Spleen (tissue), 11 donors: ENCODE measurements at regions not wholly inside any gene's neighbourhood (a gene's known extent, or its start where the extent isn't known, plus 50 kb on each side); places are given as distances from the start of the nearest gene placed in this dataset.
A peak's percentile ranks its signal among the peaks of the same experiment; 100 is the strongest.

Source experiments
- DNase-seq: peaks from one replicate; pipeline ENCODE4 v3.0.0-alpha.2; 2020
- H3K27ac ChIP-seq, 8 donors: fragments of 200-600 bp; sonication (generic) in 7 of 8; 1 replicate in 4 of 8; 2 replicates in 4 of 8; pipeline versions ENCODE4 v1.5.0 to v1.8.0; 2016 to 2021; ENCODE audit warnings: inconsistent platforms in 4 of 8, mild to moderate bottlenecking in 4 of 8, moderate library complexity in 1 of 8
- H3K27me3 ChIP-seq, 7 donors: fragments of 200-600 bp; sonication (generic) in 6 of 7; replicated peaks in 1 of 7; 1 replicate in 4 of 7; 2 replicates in 3 of 7; pipeline versions ENCODE4 v1.5.0 to v1.8.0; 2016 to 2021; ENCODE audit warnings: inconsistent platforms in 3 of 7, mild to moderate bottlenecking in 1 of 7
- H3K36me3 ChIP-seq, 6 donors: fragments of 200-600 bp; sonication (generic) in 5 of 6; 1 replicate in 4 of 6; 2 replicates in 2 of 6; pipeline versions ENCODE4 v1.5.0 to v1.8.0; 2016 to 2021; ENCODE audit warnings: inconsistent platforms in 2 of 6
- H3K4me1 ChIP-seq, 6 donors: fragments of 200-600 bp; sonication (generic) in 5 of 6; 1 replicate in 3 of 6; 2 replicates in 3 of 6; pipeline versions ENCODE4 v1.5.0 to v1.8.0; 2016 to 2021; ENCODE audit warnings: inconsistent platforms in 3 of 6
- H3K4me3 ChIP-seq, 8 donors: fragments of 200-600 bp; sonication (generic) in 7 of 8; 1 replicate in 4 of 8; 2 replicates in 4 of 8; pipeline versions ENCODE4 v1.5.0 to v1.8.0; 2016 to 2021; ENCODE audit warnings: inconsistent platforms in 4 of 8, mild to moderate bottlenecking in 4 of 8, moderate library complexity in 2 of 8
- H3K9me3 ChIP-seq, 8 donors: fragments of 200-600 bp; sonication (generic) in 7 of 8; 1 replicate in 4 of 8; 2 replicates in 4 of 8; pipeline versions ENCODE4 v1.5.0 to v1.8.0; 2016 to 2021; ENCODE audit warnings: inconsistent platforms in 4 of 8
- CTCF ChIP-seq, 11 experiments: fragments of 200-600 bp in 7 of 11; fragments of 450-650 bp in 4 of 11; sonication (generic) in 4 of 11; IDR thresholded peaks in 8 of 11; conservative IDR thresholded peaks in 3 of 11; 1 replicate in 7 of 11; 2 replicates in 4 of 11; pipeline versions ENCODE4 v1.4.0 to v1.8.0; 2016 to 2021; ENCODE audit warnings: antibody characterized with exemption in 11 of 11, inconsistent platforms in 4 of 11, mild to moderate bottlenecking in 1 of 11
- POLR2A ChIP-seq, 3 donors: fragments of 450-650 bp; IDR thresholded peaks; one replicate each; pipeline ENCODE4 v1.5.1; 2017; ENCODE audit warnings: antibody characterized with exemption in 3 of 3, mild to moderate bottlenecking in 1 of 3
- POLR2AphosphoS5 ChIP-seq, 3 donors: sonication (generic); formaldehyde crosslinking; IDR thresholded peaks; one replicate each; pipeline ENCODE4 v1.5.1; 2017; ENCODE audit warnings: antibody characterized with exemption in 3 of 3
- WGBS, 5 donors: extraction: QIAGEN DNeasy Blood & Tissue Kit in 3 of 5; methylation state at CpG; one replicate each; pipeline versions ENCODE4 v1.1.5 to v1.1.7; 2013 to 2018; 5-methylcytosine and 5-hydroxymethylcytosine counted together
- intact Hi-C: fragments of 100-400 bp; cut with DNase I; formaldehyde crosslinking; loops from one replicate; pipeline ENCODE4 v1.15.0; 2023; ENCODE audit warnings: low total_unique reads
- donor health status: healthy with polysubstance abuse.
- donor health status: DM: no; HTN: no; CAD: no; lungs with moderate emphysema.
- donor health status: DM: no; HTN: no; CAD: no.
- donor health status: Bipolar disorder and iron deficiency.
- donor health status: healthy.
- donor health status: DM: no; HTN: no; CAD: no.
- donor health status: DM: yes; HTN: yes; CAD: no.

- Histone ChIP-seq H3K36me3 (no peaks in the 10 kb centered on the region), H3K9me3 (peaks cover 0 to 11% (median 2%) of the 10 kb centered on the region in 8 donors), H3K27ac (no peak overlapping the region), H3K4me1 (no peaks in the 10 kb centered on the region), H3K27me3 (no peaks in the 10 kb centered on the region), H3K4me3 (no peak overlapping the region)
- TF ChIP-seq POLR2A (IDR thresholded peaks at IDR 0.05) (no peak), POLR2AphosphoS5 (IDR thresholded peaks at IDR 0.05) (no peak), CTCF (IDR thresholded peaks at IDR 0.05 in 8 of 11, conservative IDR thresholded peaks at IDR 0.05 in 3 of 11) (no peak)
- WGBS, 5 donors: 62 to 85% (median 74%) methylated on average over 1 of the region's 1 CpG
- intact Hi-C loops: no loop called here
- DNase-seq: no peak
Measured at GRCh38 chr2:107111623-107112022, 225.7 kb upstream of the ST6GAL2 start.

- DNase-seq: no peak
- intact Hi-C loops: no loop called here
- Histone ChIP-seq H3K36me3 (no peaks in the 10 kb centered on the region), H3K27me3 (no peaks in the 10 kb centered on the region), H3K4me1 (no peaks in the 10 kb centered on the region), H3K9me3 (peaks cover 0 to 11% (median 2%) of the 10 kb centered on the region in 8 donors), H3K27ac (no peak overlapping the region), H3K4me3 (no peak overlapping the region)
- no peak for TF ChIP-seq POLR2AphosphoS5 (IDR thresholded peaks at IDR 0.05)
- no peak for TF ChIP-seq CTCF (IDR thresholded peaks at IDR 0.05 in 8 of 11, conservative IDR thresholded peaks at IDR 0.05 in 3 of 11)
- no peak for TF ChIP-seq POLR2A (IDR thresholded peaks at IDR 0.05)
Measured at GRCh38 chr2:107112561-107112960, 226.6 kb upstream of the ST6GAL2 start.

GRCh38 chr2:107128381-107128780 lies 242.4 kb upstream of the ST6GAL2 start:
- Histone ChIP-seq H3K36me3 (no peaks in the 10 kb centered on the region), H3K9me3 (no peaks in the 10 kb centered on the region), H3K27ac (no peak overlapping the region), H3K4me1 (peaks cover 0 to 13% (median 4%) of the 10 kb centered on the region in 6 donors), H3K27me3 (no peaks in the 10 kb centered on the region), H3K4me3 (no peak overlapping the region)
- DNase-seq: no peak
- TF ChIP-seq CTCF (IDR thresholded peaks at IDR 0.05 in 8 of 11, conservative IDR thresholded peaks at IDR 0.05 in 3 of 11) (no peak), POLR2AphosphoS5 (IDR thresholded peaks at IDR 0.05) (no peak), POLR2A (IDR thresholded peaks at IDR 0.05) (no peak)
- intact Hi-C loops: no loop called here
- WGBS, 5 donors: 77 to 88% (median 81%) methylated on average over 2 of the region's 2 CpGs

GRCh38 chr2:107132070-107132469 lies 246.1 kb upstream of the ST6GAL2 start:
- intact Hi-C loops: no loop called here
- H3K9me3 ChIP-seq: no peaks in the 10 kb centered on the region
- H3K4me3 ChIP-seq: peak overlapping the region in 6 of 8 donors; percentile 1 to 57 (median 12)
- no peaks in the 10 kb centered on the region for H3K27me3 ChIP-seq
- WGBS, 5 donors: 7 to 17% (median 10%) methylated on average over 11 of the region's 11 CpGs
- peak; percentile 72 for DNase-seq
- H3K36me3 ChIP-seq: no peaks in the 10 kb centered on the region
- no peak overlapping the region for H3K27ac ChIP-seq
- H3K4me1 ChIP-seq: peaks cover 0 to 13% (median 4%) of the 10 kb centered on the region in 6 donors
- TF ChIP-seq POLR2AphosphoS5 (IDR thresholded peaks at IDR 0.05): no peak
- no peak for TF ChIP-seq CTCF (IDR thresholded peaks at IDR 0.05 in 8 of 11, conservative IDR thresholded peaks at IDR 0.05 in 3 of 11)
- TF ChIP-seq POLR2A (IDR thresholded peaks at IDR 0.05): no peak
